ENCODE measurements at regions not wholly inside any gene's neighbourhood (a gene's known extent, or its start where the extent isn't known, plus 50 kb on each side); places are given as distances from the start of the nearest gene placed in this dataset.

GRCh38 chr11:35887737-35888136 lies 56.1 kb upstream of the LDLRAD3 start:
- CTCF ChIA-PET = interaction anchor here (2.0 to 2.4 kb wide), 2 partner anchors 14 to 66 kb away, joined by 9 read pairs; no protein-coding TSS in a partner anchor

More at GRCh38 chr11:35887737-35888136, 56.1 kb upstream of the LDLRAD3 start:
- intact Hi-C loops (cut with micrococcal nuclease) = no loop called here
- Histone ChIP-seq H3K9me1 (replicated peaks; ENCODE audit: control insufficient read depth, extremely low read depth, insufficient read depth, low read length) (no peaks in the 10 kb centered on the region), H3K4me2 (ENCODE audit: insufficient read depth, low read length) (no peak overlapping the region), H3K4me3 (replicated peaks in 1 of 3; ENCODE audit: insufficient read depth in 1 of 3, low read depth in 1 of 3, low read length in 3 of 3) (no peak overlapping the region), H3K27ac (ENCODE audit: insufficient read depth, low read depth, low read length) (no peak overlapping the region), H4K20me1 (replicated peaks; ENCODE audit: control insufficient read depth, extremely low read depth, insufficient read depth, low read length) (no peaks in the 10 kb centered on the region), H3K9ac (replicated peaks; ENCODE audit: extremely low read depth, insufficient read depth, low read length) (no peak overlapping the region), H3K9me3 (replicated peaks; ENCODE audit: control insufficient read depth, insufficient read depth, low read length) (no peaks in the 10 kb centered on the region), H3K79me2 (ENCODE audit: control insufficient read depth, insufficient read depth, low read length) (no peaks in the 10 kb centered on the region), H3K4me1 (ENCODE audit: control insufficient read depth, extremely low read depth, insufficient read depth, low read length) (no peaks in the 10 kb centered on the region), H3K27me3 (ENCODE audit: control insufficient read depth in 2 of 2, insufficient read depth in 2 of 2, low read length in 2 of 2) (peaks cover 0 to 9% of the 10 kb centered on the region in 2 experiments), H2AFZ (ENCODE audit: low read depth, low read length) (no peak overlapping the region), H3K36me3 (ENCODE audit: control insufficient read depth in 2 of 2, extremely low read depth in 1 of 2, insufficient read depth in 2 of 2, low read length in 2 of 2) (no peaks in the 10 kb centered on the region)
- POLR2A ChIA-PET = no interaction called here
- TF ChIP-seq POLR2AphosphoS5 (IDR thresholded peaks at IDR 0.05; ENCODE audit: insufficient read depth, low read depth, low read length) (no peak), JUN (IDR thresholded peaks at IDR 0.05; ENCODE audit: borderline replicate concordance, insufficient read depth, insufficient read length, low read depth) (no peak), EZH2 (IDR thresholded peaks at IDR 0.05; ENCODE audit: borderline replicate concordance, low read depth, low read length, severe bottlenecking) (no peak), FOS (IDR thresholded peaks at IDR 0.05; ENCODE audit: borderline replicate concordance, insufficient read depth, low read length) (no peak), MAX (IDR thresholded peaks at IDR 0.05; ENCODE audit: insufficient read depth, insufficient read length) (no peak), CTCF (IDR thresholded peaks at IDR 0.05; ENCODE audit: extremely low read depth in 1 of 2, insufficient read depth in 1 of 2, low read depth in 1 of 2, low read length in 2 of 2) (no peak), GATA2 (IDR thresholded peaks at IDR 0.05; ENCODE audit: insufficient read depth, insufficient read length, low read depth, low read length) (no peak), MYC (IDR thresholded peaks at IDR 0.05; ENCODE audit: low read depth, low read length) (no peak), POLR2A (IDR thresholded peaks at IDR 0.05; ENCODE audit: low read depth, low read length) (no peak)
- BruUV-seq (replicated peaks) = no TSS peak
- dilution Hi-C loops (cut with MboI; ENCODE audit: extremely low pct_ligation_motif_present, low sequenced_read_pairs) = no loop called here
- no peak for FAIRE-seq
- no peak for DNase-seq (ENCODE audit: low read depth, low spot score)
